Astrocyte (in vitro differentiated cells and primary cell): ENCODE measurements at regions not wholly inside any gene's neighbourhood (a gene's known extent, or its start where the extent isn't known, plus 50 kb on each side); places are given as distances from the start of the nearest gene placed in this dataset.

ENCODE experiments used
- DNase-seq: peaks from one replicate; pipeline ENCODE4 v3.0.0-alpha.2; 2010; ENCODE audit warnings: low read depth
- FAIRE-seq: peaks from 2 replicates; lab custom pipeline; 2011; peaks lifted over from hg19 to GRCh38; lab: Jason Lieb, UNC
- H2AFZ ChIP-seq: 2 replicates; pipeline ENCODE4 v1.6.0; 2012; ENCODE audit warnings: low read depth, low read length, inconsistent platforms
- H3K27ac ChIP-seq: 2 replicates; pipeline ENCODE4 v1.5.1; 2011; ENCODE audit warnings: low read depth, low read length, inconsistent platforms
- H3K27me3 ChIP-seq: 2 replicates; pipeline ENCODE4 v1.6.0; 2011; ENCODE audit warnings: low read length, inconsistent platforms; ENCODE audit not compliant: insufficient read depth
- H3K36me3 ChIP-seq: 2 replicates; pipeline ENCODE4 v1.5.1; 2011; ENCODE audit warnings: low read length, inconsistent platforms; ENCODE audit not compliant: insufficient read depth
- H3K4me1 ChIP-seq: 2 replicates; pipeline ENCODE4 v1.5.1; 2011; ENCODE audit warnings: low read length, inconsistent platforms; ENCODE audit not compliant: insufficient read depth
- H3K4me2 ChIP-seq: 2 replicates; pipeline ENCODE4 v1.6.0; 2012; ENCODE audit warnings: low read length, inconsistent platforms
- H3K4me3 ChIP-seq: 2 replicates; pipeline ENCODE4 v1.5.1; 2011; ENCODE audit warnings: low read depth, mild to moderate bottlenecking, low read length, inconsistent platforms; ENCODE audit not compliant: insufficient read depth
- H3K79me2 ChIP-seq: 2 replicates; pipeline ENCODE4 v1.6.0; 2012; ENCODE audit warnings: mild to moderate bottlenecking, low read length, inconsistent platforms; ENCODE audit not compliant: insufficient read depth
- H3K9ac ChIP-seq: 2 replicates; pipeline ENCODE4 v1.6.0; 2012; ENCODE audit warnings: mild to moderate bottlenecking, low read length, inconsistent platforms
- H3K9me3 ChIP-seq: 2 replicates; pipeline ENCODE4 v1.5.1; 2012; ENCODE audit warnings: low read depth, mild to moderate bottlenecking, low read length, inconsistent platforms; ENCODE audit not compliant: insufficient read depth
- H4K20me1 ChIP-seq: 2 replicates; pipeline ENCODE4 v1.6.0; 2012; ENCODE audit warnings: low read length, inconsistent platforms; ENCODE audit not compliant: insufficient read depth
- H3K27ac Mint-ChIP-seq: one replicate; pipeline ENCODE4 v1.8.0; 2021; ENCODE audit warnings: mild to moderate bottlenecking, mixed read lengths; ENCODE audit not compliant: unreplicated experiment
- H3K27me3 Mint-ChIP-seq: one replicate; pipeline ENCODE4 v1.8.0; 2021; ENCODE audit warnings: low read depth, mixed read lengths; ENCODE audit not compliant: unreplicated experiment
- H3K36me3 Mint-ChIP-seq: one replicate; pipeline ENCODE4 v1.8.0; 2021; ENCODE audit warnings: low read depth, mixed read lengths; ENCODE audit not compliant: unreplicated experiment
- H3K4me1 Mint-ChIP-seq: one replicate; pipeline ENCODE4 v1.8.0; 2021; ENCODE audit warnings: low read depth, mixed read lengths; ENCODE audit not compliant: unreplicated experiment
- H3K4me3 Mint-ChIP-seq: one replicate; pipeline ENCODE4 v1.8.0; 2021; ENCODE audit warnings: mild to moderate bottlenecking, moderate library complexity, mixed read lengths; ENCODE audit not compliant: unreplicated experiment
- H3K9me3 Mint-ChIP-seq: one replicate; pipeline ENCODE4 v1.8.0; 2021; ENCODE audit warnings: mild to moderate bottlenecking, mixed read lengths; ENCODE audit not compliant: unreplicated experiment
- CTCF ChIP-seq: IDR thresholded peaks from 2 replicates; pipeline ENCODE4 v1.5.1; 2011; ENCODE audit warnings: low read depth, mild to moderate bottlenecking, inconsistent platforms, low read length, moderate library complexity; ENCODE audit not compliant: insufficient read depth
- EZH2 ChIP-seq: IDR thresholded peaks from 2 replicates; pipeline ENCODE4 v1.6.1; 2012; ENCODE audit warnings: mild to moderate bottlenecking, low read length, inconsistent platforms; ENCODE audit not compliant: insufficient read depth

GRCh38 chr1:83499998-83500397 lies 498.9 kb downstream of the TTLL7 start:
- no peaks in the 10 kb centered on the region for H3K9me3 Mint-ChIP-seq
- Histone ChIP-seq H2AFZ (no peak overlapping the region), H3K9ac (no peak overlapping the region), H3K79me2 (no peaks in the 10 kb centered on the region), H3K27me3 (no peaks in the 10 kb centered on the region), H3K27ac (no peak overlapping the region), H3K4me2 (no peak overlapping the region), H3K4me1 (no peaks in the 10 kb centered on the region), H4K20me1 (no peaks in the 10 kb centered on the region), H3K4me3 (no peak overlapping the region), H3K36me3 (no peaks in the 10 kb centered on the region), H3K9me3 (no peaks in the 10 kb centered on the region)
- no peak overlapping the region for H3K4me3 Mint-ChIP-seq
- DNase-seq = no peak
- FAIRE-seq = no peak
- TF ChIP-seq CTCF = no peak
- no peak for TF ChIP-seq EZH2
- H3K36me3 Mint-ChIP-seq = no peaks in the 10 kb centered on the region
- H3K4me1 Mint-ChIP-seq = no peaks in the 10 kb centered on the region
- peaks cover 2% of the 10 kb centered on the region for H3K27me3 Mint-ChIP-seq
- no peak overlapping the region for H3K27ac Mint-ChIP-seq

- no peaks in the 10 kb centered on the region for H3K36me3 Mint-ChIP-seq
- no peak overlapping the region for H3K4me3 Mint-ChIP-seq
- no peak for FAIRE-seq
- no peak overlapping the region for H3K27ac Mint-ChIP-seq
- Histone ChIP-seq H2AFZ (no peak overlapping the region), H3K4me3 (no peak overlapping the region), H3K9ac (no peak overlapping the region), H3K4me1 (no peaks in the 10 kb centered on the region), H3K79me2 (no peaks in the 10 kb centered on the region), H3K27ac (no peak overlapping the region), H3K4me2 (no peak overlapping the region), H4K20me1 (no peaks in the 10 kb centered on the region), H3K27me3 (no peaks in the 10 kb centered on the region), H3K36me3 (no peaks in the 10 kb centered on the region), H3K9me3 (no peaks in the 10 kb centered on the region)
- no peak for DNase-seq
- TF ChIP-seq CTCF (peak; percentile 12), EZH2 (no peak)
- H3K27me3 Mint-ChIP-seq = peaks cover 2% of the 10 kb centered on the region
- H3K4me1 Mint-ChIP-seq = no peaks in the 10 kb centered on the region
- H3K9me3 Mint-ChIP-seq = no peaks in the 10 kb centered on the region
Observed at GRCh38 chr1:83497563-83497962, 501.4 kb downstream of the TTLL7 start.

- TF ChIP-seq EZH2 (no peak), CTCF (no peak)
- H3K4me1 Mint-ChIP-seq = no peaks in the 10 kb centered on the region
- FAIRE-seq (no peak), DNase-seq (no peak)
- H3K27ac Mint-ChIP-seq = no peak overlapping the region
- Histone ChIP-seq H3K9ac (no peak overlapping the region), H3K4me1 (no peaks in the 10 kb centered on the region), H4K20me1 (no peaks in the 10 kb centered on the region), H3K79me2 (no peaks in the 10 kb centered on the region), H3K4me3 (no peak overlapping the region), H2AFZ (no peak overlapping the region), H3K27me3 (no peaks in the 10 kb centered on the region), H3K36me3 (no peaks in the 10 kb centered on the region), H3K4me2 (no peak overlapping the region), H3K27ac (no peak overlapping the region), H3K9me3 (no peaks in the 10 kb centered on the region)
- H3K9me3 Mint-ChIP-seq = no peaks in the 10 kb centered on the region
- H3K27me3 Mint-ChIP-seq = peaks cover 2% of the 10 kb centered on the region
- no peak overlapping the region for H3K4me3 Mint-ChIP-seq
- H3K36me3 Mint-ChIP-seq = no peaks in the 10 kb centered on the region
Observed at GRCh38 chr1:83495560-83495959, 503.4 kb downstream of the TTLL7 start.
